ENCODE measurements at regions not wholly inside any gene's neighbourhood (a gene's known extent, or its start where the extent isn't known, plus 50 kb on each side); places are given as distances from the start of the nearest gene placed in this dataset.

- peak; percentile 15 for DNase-seq
Observed at GRCh38 chr13:40442231-40442630, 224.2 kb downstream of the FOXO1 start.

DNA sequence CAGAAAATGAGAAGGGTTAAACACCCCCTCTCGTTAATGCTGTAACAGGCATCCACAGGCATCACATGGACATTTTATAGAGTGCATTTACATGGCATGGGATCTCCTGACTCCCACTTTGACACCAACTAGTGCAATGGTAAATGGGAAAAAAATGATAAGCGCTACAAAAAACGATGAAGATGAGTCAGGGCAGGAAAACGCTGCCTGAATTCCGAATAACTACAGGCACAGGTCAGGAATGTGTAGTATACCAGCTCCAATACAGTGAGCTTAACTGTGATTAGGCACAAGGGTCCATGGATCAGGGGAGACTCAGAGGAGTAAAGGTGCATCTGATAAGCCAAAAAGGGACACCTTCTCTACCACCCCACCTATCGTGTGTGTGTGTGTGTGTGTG is 223.6 kb downstream of the FOXO1 start:
- no peak for DNase-seq

GRCh38 chr13:40444241-40444640 is 222.2 kb downstream of the FOXO1 start:
- DNase-seq: no peak

GRCh38 chr13:40445557-40445990 is 220.9 kb downstream of the FOXO1 start:
- DNase-seq: no peak

GRCh38 chr13:40446365-40446764 is 220.1 kb downstream of the FOXO1 start:
- DNase-seq: no peak

DNA sequence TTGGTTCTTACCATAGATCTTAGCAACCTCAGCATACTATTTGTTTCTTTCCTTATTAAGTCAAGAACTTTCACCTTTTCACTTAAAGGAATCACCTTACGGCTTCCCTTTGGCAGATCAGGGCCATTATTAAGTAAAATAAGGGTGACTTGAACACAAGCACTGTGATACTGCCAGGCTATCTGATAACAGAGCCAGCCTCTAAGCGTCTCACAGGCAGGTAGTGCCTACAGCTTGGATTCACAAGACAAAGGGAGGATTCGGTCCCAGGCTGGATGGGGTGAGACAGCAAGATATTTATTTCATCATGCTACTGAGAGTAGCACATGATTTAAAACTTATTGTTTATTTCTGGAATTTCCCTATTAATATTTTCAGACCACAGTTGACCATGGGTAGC is 218.6 kb downstream of the FOXO1 start:
- DNase-seq: no peak

GRCh38 chr13:40452038-40452666 is 214.3 kb downstream of the FOXO1 start:
- DNase-seq: no peak

DNA sequence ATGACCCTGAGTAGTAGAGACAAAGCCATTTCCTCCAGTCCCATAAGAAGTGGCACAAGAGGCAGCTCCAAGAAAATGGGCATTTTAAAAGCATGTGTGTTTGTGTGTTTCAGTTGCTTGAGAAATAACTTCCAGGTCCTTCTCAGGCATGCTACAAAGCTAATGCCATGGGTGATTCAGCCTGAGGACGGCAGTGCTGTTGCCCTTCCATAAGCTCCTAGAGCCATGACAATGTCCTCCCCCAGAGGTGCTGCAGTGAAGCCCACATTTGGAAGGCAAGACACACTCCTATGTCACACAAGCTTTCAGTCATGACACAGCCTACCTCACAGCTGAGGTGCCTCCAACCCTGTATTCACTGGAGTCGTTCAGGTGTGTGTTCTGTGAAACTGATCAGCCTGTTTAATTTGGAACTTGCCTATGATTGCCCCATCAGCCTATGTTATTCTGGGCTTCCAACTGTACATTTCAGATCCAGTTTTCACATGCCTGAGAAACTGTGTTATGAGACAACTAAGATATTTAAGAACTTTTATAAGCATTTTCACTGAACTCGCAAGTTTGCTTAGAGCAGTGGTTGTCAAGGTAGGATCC is 213.6 kb downstream of the FOXO1 start:
- DNase-seq: no peak

DNA sequence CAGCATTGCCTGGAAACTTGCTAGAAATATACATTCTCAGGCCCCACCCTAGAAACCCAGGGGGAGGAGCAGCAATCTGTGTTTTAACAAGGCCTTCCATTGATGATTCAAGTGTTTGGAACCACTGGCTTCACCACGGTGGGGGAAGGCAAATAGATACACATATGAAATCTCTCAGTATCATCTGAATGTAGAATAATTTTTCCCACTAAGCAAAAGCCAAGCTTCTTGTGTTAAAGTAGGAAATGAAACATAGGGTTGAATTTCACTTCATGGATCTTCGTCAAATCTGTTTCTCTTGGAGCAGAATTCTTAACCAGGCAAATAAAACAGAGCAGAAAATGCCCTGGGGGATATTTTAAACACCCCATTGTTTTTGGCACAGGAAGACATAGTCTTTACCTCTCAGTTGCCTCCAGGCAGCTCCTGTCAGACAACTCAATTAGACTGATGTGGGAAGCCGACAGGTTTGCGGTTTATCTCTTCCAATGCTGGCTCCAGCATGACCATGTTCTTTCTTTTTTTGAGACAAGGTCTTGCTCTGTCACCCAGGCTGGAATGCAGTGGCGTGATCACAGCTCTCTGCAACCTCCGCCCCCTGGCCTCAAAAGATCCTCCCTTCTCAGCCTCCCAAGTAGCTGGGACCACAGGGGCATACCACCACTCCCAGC is 213.0 kb downstream of the FOXO1 start:
- no peak for DNase-seq

- DNase-seq: no peak
Observed at GRCh38 chr13:40456397-40456953, 210.0 kb downstream of the FOXO1 start.

GRCh38 chr13:40456979-40457553 is 209.4 kb downstream of the FOXO1 start:
- no peak for DNase-seq

DNA sequence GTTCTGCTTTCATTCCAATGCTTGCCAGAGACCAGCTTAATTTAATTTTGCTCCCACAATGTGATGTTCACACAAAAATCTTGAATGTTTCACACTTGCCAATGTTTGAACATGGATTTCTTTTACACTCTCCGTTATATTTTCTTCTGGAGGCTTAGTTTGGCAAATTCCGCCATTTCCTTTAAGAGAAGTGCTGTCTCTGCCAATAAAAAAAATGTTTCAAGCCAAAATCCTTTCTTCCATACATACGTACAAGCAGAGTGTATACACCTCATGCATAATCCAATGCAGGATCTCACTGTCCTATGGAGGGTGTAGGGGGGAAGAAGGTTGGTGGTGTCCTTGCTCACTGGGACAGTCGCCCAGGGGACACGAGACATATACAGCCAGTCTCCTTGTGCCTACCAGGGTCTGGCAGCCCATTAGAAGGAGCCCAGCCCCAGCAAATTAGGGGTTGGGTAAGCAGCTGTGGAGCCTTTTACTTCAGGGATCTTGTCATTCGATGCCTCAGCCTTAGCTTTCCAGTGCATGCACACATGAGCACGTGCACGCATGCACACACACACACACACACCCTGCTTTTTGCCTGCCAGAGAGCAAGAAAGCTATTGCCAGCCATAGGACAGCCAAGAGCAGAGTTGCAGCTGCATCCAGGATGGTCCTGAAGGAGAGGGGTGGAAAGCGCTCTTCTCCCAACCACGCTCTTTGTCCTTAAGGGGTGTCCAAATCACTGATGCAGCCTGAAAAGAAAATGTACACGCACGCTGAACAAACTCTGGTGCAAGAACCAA is 208.3 kb downstream of the FOXO1 start:
- no peak for DNase-seq

DNA sequence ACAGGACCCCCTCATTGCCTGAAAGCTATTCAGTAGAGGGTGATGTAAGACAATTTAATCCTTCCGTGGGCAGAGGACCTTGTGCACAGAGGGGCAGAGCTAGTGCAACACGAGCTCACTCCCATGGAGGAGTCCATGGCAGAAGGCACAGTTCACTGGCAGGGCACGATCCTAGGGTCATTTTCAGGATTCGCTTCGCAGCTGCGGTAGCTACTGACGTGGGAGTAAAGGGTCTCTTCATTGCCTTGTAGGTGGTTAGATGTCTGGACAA is 207.8 kb downstream of the FOXO1 start:
- DNase-seq: no peak

- DNase-seq: no peak
Observed at GRCh38 chr13:40460116-40460515, 206.3 kb downstream of the FOXO1 start.

DNA sequence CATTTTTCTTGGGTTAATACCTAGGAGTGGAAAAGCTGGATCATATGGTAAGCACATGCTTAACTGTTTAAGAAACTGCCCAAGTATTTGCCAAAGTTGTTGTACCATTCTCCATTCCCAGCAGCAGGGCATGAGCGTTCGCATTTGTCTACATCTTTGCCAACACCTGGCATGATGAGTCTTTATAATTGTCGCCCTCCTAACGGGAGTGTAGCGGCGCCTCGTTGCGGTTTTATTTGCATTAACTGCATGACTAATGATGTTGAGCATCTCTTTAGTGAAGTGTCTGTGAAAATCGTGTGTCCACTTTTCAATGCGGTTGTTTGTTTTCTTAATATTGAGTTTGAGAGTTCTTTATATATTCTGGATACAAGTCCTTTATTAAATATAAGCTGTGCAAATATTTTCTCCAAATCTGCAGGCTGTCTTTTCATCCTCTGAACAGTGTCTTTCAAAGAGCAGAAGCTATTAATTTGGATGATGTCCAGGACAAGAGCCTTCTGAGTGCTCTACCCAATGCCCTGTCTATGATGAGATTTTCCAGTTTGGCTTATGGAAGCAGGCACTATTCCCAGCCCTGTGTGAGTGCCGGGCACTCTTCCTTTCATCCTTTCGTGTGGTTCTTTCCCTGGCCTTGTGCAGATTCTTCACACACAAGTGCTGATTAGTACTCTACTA is 202.0 kb downstream of the FOXO1 start:
- DNase-seq: no peak

DNA sequence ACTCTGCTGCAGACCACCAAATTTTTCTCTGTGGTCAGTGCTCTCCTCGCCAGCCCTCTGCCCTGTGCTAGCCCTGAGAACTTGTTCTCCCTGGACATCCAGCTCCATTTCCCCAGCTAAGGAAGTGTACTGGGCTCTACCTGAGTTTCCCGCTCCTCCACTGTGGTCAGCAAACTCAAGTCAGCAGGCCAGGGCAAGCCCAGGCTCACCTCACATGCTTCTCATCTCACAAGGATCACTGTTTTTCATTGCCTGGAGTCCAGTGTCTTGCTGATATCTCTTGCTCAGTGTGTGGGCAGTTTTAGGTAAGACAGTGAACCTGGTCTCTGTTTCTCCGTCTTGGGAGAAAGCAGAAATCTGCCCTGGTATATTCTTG is 201.4 kb downstream of the FOXO1 start:
- DNase-seq: no peak

DNA sequence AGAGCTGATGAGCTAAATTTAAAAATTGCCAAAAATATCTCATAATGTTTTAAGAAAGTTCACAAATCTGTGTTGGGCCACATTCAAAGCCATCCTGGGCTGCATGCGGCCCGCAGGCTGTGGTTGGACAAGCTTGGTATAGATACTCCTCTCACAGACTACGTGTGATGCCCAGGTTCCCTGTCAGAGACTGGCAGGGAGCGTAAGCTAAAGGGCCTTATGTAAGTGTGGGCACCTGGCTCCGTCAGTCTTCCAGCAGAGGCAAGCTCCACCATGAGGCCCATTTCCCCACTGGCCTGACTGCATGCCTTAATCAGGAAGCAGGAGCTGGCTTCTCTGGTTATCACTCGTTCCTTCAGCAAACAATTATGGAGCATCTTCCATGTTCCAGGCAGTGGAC is 200.2 kb downstream of the FOXO1 start:
- no peak for DNase-seq

- DNase-seq: no peak
Observed at GRCh38 chr13:40468227-40468838, 198.1 kb downstream of the FOXO1 start.

DNA sequence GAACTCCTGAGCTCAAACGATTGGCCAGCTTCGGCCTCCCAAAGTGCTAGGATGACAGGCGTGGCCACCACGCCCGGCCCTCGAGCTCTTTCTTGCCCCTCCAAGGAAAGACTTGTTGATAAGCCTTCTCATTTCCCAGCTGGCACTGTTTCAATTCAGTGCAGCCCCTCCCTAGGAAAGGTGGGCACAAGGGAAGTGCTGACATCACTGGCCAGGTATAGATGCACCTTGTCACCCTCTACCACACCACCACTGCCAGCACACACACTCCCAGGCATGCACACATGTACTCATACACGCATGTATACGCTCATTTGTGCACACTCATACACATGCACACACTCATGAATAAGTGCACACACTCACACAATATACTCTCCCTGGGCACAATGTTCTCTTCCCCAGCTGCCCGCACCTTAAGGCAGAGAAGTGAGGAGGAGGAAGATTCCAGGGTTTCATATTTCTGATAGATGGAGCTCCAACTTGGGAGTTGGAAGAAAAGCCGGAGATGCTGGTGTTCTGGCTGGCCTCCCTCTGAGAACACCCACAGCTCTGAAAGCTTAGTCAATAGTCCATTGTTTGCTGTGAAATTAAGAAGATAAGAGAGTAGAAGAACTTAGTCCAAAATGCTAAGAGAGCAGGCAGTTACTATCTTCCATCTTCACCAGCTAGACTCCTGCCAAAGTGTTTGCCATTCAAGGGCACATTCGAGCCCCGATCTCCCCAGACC is 196.7 kb downstream of the FOXO1 start:
- DNase-seq: no peak

GRCh38 chr13:40470660-40471059 is 195.8 kb downstream of the FOXO1 start:
- no peak for DNase-seq

DNA sequence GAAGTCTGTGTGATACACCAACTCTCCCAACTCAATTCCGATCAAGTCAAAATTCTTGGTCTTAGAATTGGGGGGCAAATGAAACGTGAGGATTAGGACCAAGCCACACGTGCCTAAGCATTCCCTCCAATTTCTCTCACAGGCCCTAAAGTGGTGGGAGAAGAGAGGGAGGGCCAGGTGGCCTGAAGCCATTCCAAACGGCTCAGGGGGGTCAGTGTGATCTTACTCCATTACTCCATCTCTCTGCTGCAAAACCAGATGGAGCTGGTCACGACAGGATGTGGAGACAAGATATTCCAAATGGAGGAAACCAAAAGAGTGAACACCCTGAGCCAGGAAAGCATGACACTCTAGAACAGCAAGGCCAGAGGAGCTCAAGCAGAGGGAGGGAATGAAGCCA is 195.4 kb downstream of the FOXO1 start:
- no peak for DNase-seq

DNA sequence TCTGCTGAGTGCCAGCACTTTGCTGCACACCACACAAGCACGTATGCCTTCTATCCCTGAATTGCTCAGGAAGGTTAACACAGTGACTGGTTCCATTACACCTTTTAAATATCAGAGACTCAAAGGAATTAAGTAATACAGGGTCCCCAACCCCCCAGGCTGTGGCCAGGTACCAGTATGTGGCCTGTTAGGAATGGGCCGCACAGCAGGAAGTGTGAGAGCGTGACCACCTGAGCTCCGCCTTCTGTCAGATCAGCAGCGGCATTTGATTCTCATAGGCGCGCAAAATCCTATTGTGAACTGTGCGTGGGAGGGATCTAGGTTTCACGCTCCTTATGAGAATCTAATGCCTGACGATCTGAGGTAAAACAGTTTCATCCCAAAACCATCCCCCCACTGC is 194.5 kb downstream of the FOXO1 start:
- DNase-seq: no peak

Data from DMS 273 treated with DMSO at 0.1 percent for 48 hours (cell line).